ENCODE measurements at regions not wholly inside any gene's neighbourhood (a gene's known extent, or its start where the extent isn't known, plus 50 kb on each side); places are given as distances from the start of the nearest gene placed in this dataset.

DNA sequence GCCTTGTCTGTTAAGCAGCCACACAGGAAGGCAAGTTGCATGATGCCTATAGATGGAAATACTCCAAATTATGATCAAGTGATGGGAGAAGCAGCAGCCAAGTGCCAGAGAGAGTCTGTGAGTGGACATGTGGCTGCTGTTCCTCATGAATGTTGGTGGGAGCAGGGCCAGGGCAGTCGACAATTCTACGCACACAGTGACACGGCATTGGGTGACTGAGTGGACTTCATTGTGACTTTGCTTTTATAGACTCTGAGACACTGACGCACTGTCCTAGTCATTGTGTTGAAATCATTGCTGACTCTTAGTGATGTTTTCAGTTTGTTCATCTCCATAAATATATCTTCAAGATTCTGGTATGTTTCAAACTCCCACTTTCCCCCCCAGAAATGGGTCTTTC is 246.3 kb upstream of the SEMA6D start:
- TF ChIP-seq POLR2AphosphoS5 (IDR thresholded peaks at IDR 0.05; ENCODE audit: low read depth, low read length) (no peak), FOXP2 (optimal IDR thresholded peaks at IDR 0.05; ENCODE audit: borderline replicate concordance, extremely low read depth, extremely low read length, insufficient read depth) (no peak), SIN3A (IDR thresholded peaks at IDR 0.05; ENCODE audit: borderline replicate concordance, insufficient read depth, low read length) (no peak), TAF1 (IDR thresholded peaks at IDR 0.05; ENCODE audit: borderline replicate concordance, insufficient read depth, low read length) (no peak)
- TF ChIP-seq, protein P1, sequence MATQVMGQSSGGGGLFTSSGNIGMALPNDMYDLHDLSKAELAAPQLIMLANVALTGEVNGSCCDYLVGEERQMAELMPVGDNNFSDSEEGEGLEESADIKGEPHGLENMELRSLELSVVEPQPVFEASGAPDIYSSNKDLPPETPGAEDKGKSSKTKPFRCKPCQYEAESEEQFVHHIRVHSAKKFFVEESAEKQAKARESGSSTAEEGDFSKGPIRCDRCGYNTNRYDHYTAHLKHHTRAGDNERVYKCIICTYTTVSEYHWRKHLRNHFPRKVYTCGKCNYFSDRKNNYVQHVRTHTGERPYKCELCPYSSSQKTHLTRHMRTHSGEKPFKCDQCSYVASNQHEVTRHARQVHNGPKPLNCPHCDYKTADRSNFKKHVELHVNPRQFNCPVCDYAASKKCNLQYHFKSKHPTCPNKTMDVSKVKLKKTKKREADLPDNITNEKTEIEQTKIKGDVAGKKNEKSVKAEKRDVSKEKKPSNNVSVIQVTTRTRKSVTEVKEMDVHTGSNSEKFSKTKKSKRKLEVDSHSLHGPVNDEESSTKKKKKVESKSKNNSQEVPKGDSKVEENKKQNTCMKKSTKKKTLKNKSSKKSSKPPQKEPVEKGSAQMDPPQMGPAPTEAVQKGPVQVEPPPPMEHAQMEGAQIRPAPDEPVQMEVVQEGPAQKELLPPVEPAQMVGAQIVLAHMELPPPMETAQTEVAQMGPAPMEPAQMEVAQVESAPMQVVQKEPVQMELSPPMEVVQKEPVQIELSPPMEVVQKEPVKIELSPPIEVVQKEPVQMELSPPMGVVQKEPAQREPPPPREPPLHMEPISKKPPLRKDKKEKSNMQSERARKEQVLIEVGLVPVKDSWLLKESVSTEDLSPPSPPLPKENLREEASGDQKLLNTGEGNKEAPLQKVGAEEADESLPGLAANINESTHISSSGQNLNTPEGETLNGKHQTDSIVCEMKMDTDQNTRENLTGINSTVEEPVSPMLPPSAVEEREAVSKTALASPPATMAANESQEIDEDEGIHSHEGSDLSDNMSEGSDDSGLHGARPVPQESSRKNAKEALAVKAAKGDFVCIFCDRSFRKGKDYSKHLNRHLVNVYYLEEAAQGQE (IDR thresholded peaks at IDR 0.05; ENCODE audit: insufficient read depth in 1 of 2, low read depth in 2 of 2, low read length in 2 of 2): no peak

DNA sequence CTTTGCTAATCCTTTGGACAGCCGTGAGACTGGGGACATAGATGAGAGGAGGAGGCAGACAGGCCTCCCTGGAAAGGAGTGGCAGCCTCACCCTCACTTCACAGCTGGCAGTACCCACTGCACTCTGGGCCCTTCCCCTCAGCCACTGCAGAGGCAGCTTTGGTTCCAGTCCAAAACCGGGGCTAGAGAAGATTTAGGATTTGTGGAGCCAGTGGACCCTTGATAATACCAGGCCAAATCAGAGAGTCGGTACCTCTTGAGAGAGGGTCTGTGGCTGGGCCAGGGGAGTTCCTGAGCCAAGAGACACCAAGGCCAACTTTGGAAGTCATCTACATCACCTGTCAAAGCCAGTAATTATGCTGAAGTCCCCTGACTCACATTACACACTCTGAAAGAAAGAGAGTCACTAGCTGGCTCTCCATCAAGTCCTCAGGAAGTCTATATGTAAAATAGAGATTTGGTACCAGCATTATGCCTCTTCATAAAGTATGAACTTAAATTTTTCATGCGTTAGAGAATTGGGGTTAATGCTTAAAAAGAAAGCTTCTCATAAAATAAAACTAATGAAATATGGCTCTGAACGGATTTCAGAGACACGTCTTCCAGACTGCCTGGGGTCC is 244.1 kb upstream of the SEMA6D start:
- TF ChIP-seq, protein P1 (IDR thresholded peaks at IDR 0.05; ENCODE audit: insufficient read depth in 1 of 2, low read depth in 2 of 2, low read length in 2 of 2): no peak

DNA sequence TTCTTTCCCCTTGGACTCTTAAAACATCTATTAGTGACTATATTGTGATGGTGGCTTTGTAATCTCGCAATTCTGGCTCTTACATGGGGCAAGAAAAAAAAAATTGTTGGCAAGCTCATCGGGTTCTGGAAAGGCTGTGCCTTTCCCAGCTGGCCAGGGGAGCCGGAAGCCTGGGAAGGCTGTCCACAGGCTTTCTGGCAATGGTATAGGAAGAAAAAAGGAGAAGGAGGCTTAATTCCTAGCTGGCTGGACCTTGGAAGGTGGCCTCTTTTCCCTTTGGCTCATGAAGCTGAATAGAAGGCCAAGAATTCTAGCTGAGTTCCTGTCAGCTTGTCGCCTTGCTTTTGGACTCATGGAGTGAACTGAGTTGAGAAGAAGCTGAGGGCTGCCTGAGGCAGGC is 243.5 kb upstream of the SEMA6D start:
- TF ChIP-seq, protein P1 (IDR thresholded peaks at IDR 0.05; ENCODE audit: insufficient read depth in 1 of 2, low read depth in 2 of 2, low read length in 2 of 2): no peak
- TF ChIP-seq TAF1 (IDR thresholded peaks at IDR 0.05; ENCODE audit: borderline replicate concordance, insufficient read depth, low read length) (no peak), SIN3A (IDR thresholded peaks at IDR 0.05; ENCODE audit: borderline replicate concordance, insufficient read depth, low read length) (no peak), POLR2AphosphoS5 (IDR thresholded peaks at IDR 0.05; ENCODE audit: low read depth, low read length) (no peak), FOXP2 (optimal IDR thresholded peaks at IDR 0.05; ENCODE audit: borderline replicate concordance, extremely low read depth, extremely low read length, insufficient read depth) (no peak)

DNA sequence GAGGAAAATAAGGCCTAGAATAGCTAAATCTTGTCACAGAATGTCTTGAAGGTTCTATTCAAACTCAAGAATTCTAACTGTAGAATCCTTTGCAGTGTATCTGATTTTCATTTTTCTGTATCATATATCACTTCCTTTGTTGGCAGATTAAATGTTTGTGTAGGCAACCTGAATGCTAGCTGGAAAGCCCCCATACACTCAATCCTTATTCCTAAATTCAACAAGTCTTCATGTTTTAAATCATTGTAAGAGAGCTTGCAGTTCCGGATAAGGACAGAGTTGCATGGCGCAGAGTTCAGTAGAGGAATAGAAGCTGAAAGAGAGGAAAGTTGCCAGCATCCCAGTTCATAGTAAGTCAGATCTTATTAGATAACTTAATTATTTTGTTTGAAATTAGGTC is 242.0 kb upstream of the SEMA6D start:
- TF ChIP-seq POLR2AphosphoS5 (IDR thresholded peaks at IDR 0.05; ENCODE audit: low read depth, low read length): no peak
- TF ChIP-seq SIN3A (IDR thresholded peaks at IDR 0.05; ENCODE audit: borderline replicate concordance, insufficient read depth, low read length): no peak
- TF ChIP-seq FOXP2 (optimal IDR thresholded peaks at IDR 0.05; ENCODE audit: borderline replicate concordance, extremely low read depth, extremely low read length, insufficient read depth): no peak
- TF ChIP-seq, protein P1 (IDR thresholded peaks at IDR 0.05; ENCODE audit: insufficient read depth in 1 of 2, low read depth in 2 of 2, low read length in 2 of 2): no peak
- TF ChIP-seq TAF1 (IDR thresholded peaks at IDR 0.05; ENCODE audit: borderline replicate concordance, insufficient read depth, low read length): no peak

DNA sequence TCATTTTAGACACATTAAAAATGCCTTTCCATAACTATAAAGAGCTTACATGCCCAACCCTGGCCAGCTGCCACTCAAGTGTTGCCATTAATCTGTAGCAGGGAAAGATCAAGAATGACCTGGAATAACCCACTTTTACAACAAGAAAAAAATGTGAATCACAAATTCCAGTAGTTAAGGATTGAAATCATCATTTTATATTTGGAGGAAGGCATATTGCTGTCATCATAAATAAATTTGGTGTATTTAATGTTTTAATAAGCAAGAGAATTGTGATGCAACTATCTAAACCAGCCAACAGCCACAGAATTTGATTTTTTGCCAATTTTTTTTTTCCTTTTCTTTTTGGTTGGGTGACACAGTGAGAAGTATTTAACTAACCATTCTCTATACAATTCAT is 240.0 kb upstream of the SEMA6D start:
- TF ChIP-seq TAF1 (IDR thresholded peaks at IDR 0.05; ENCODE audit: borderline replicate concordance, insufficient read depth, low read length) (no peak), POLR2AphosphoS5 (IDR thresholded peaks at IDR 0.05; ENCODE audit: low read depth, low read length) (no peak), SIN3A (IDR thresholded peaks at IDR 0.05; ENCODE audit: borderline replicate concordance, insufficient read depth, low read length) (no peak), FOXP2 (optimal IDR thresholded peaks at IDR 0.05; ENCODE audit: borderline replicate concordance, extremely low read depth, extremely low read length, insufficient read depth) (no peak)
- TF ChIP-seq, protein P1 (IDR thresholded peaks at IDR 0.05; ENCODE audit: insufficient read depth in 1 of 2, low read depth in 2 of 2, low read length in 2 of 2): no peak
